BJ (cell line): ENCODE measurements at regions not wholly inside any gene's neighbourhood (a gene's known extent, or its start where the extent isn't known, plus 50 kb on each side); places are given as distances from the start of the nearest gene placed in this dataset.

Source experiments
- CTCF ChIA-PET: fragments of 350-600 bp; formaldehyde crosslinking; extraction: SDS; loops from one replicate; lab custom pipeline; 2021; ENCODE audit warnings: antibody characterized with exemption, inconsistent platforms; lab: Yijun Ruan, JAX
- POLR2A ChIA-PET: fragments of 300-600 bp; sonication (Branson Sonifier 250); formaldehyde crosslinking; extraction: SDS; loops from one replicate; lab custom pipeline; 2021; ENCODE audit warnings: antibody characterized with exemption; lab: Charles Lee
- DNase-seq: peaks from one replicate; pipeline ENCODE4 v3.0.0-alpha.2; 2011; ENCODE audit warnings: low read depth
- H3K27me3 ChIP-seq: 2 replicates; pipeline ENCODE4 v1.6.0; 2011; ENCODE audit warnings: low read length; ENCODE audit not compliant: control insufficient read depth, insufficient read depth
- H3K36me3 ChIP-seq: 2 replicates; pipeline ENCODE4 v1.5.1; 2011; ENCODE audit warnings: low read length; ENCODE audit not compliant: control insufficient read depth, insufficient read depth
- H3K4me3 ChIP-seq: 2 replicates; pipeline ENCODE4 v1.5.1; 2011; ENCODE audit warnings: low read depth, mild to moderate bottlenecking, control low read depth, low read length
- CTCF ChIP-seq: IDR thresholded peaks from 2 replicates; pipeline ENCODE4 v1.5.1; 2011; ENCODE audit warnings: low read depth, mild to moderate bottlenecking, control low read depth, inconsistent platforms, low read length, moderate library complexity; ENCODE audit not compliant: insufficient read depth

GRCh38 chr6:56692523-56693245 is 50.0 kb upstream of the DST start:
- Histone ChIP-seq H3K36me3 (no peaks in the 10 kb centered on the region), H3K4me3 (peak overlapping the region; percentile 28), H3K27me3 (no peaks in the 10 kb centered on the region)
- DNase-seq: no peak
- no peak for TF ChIP-seq CTCF
- POLR2A ChIA-PET: interaction anchor here (0.6 to 1.2 kb wide), 6 partner anchors 8 to 322 kb away, joined by 3 to 12 read pairs (median 4); partner anchors contain the start of gene DST
- CTCF ChIA-PET: interaction anchor here (0.7 to 2.4 kb wide), 8 partner anchors 9 to 210 kb away, joined by 3 to 20 read pairs (median 6); partner anchors contain the start of gene DST
